ENCODE measurements at regions not wholly inside any gene's neighbourhood (a gene's known extent, or its start where the extent isn't known, plus 50 kb on each side); places are given as distances from the start of the nearest gene placed in this dataset.

DNA sequence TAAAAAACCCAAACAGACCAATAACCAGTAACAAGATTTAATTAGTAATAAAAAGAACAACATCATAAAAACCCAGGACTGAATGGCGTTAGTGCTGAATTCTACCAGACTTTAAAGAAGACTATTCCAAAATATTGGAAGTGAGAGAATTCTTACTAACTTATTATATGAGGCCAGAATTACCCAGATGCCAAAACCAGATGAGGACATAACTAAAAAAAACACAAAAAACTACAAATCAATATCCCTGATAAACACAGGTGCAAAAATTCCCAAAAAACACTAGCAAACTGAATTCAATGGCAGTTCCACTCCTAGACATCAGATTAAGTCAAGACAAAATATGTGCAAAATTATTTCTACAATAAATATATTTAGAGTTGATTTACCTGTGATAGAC lies 400.1 kb upstream of the PABPC4L start:
- TF ChIP-seq, protein P1, sequence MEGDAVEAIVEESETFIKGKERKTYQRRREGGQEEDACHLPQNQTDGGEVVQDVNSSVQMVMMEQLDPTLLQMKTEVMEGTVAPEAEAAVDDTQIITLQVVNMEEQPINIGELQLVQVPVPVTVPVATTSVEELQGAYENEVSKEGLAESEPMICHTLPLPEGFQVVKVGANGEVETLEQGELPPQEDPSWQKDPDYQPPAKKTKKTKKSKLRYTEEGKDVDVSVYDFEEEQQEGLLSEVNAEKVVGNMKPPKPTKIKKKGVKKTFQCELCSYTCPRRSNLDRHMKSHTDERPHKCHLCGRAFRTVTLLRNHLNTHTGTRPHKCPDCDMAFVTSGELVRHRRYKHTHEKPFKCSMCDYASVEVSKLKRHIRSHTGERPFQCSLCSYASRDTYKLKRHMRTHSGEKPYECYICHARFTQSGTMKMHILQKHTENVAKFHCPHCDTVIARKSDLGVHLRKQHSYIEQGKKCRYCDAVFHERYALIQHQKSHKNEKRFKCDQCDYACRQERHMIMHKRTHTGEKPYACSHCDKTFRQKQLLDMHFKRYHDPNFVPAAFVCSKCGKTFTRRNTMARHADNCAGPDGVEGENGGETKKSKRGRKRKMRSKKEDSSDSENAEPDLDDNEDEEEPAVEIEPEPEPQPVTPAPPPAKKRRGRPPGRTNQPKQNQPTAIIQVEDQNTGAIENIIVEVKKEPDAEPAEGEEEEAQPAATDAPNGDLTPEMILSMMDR (IDR thresholded peaks at IDR 0.05), result no peak
- TF ChIP-seq POLR2A (IDR thresholded peaks at IDR 0.05; ENCODE audit: low read depth), result no peak
